OCI-LY3 (cell line): ENCODE measurements at regions not wholly inside any gene's neighbourhood (a gene's known extent, or its start where the extent isn't known, plus 50 kb on each side); places are given as distances from the start of the nearest gene placed in this dataset.

ENCODE experiments used
- CTCF ChIP-seq: fragments of 200-600, 300-600 bp; sonication (generic); IDR thresholded peaks from 2 replicates; pipeline ENCODE4 v1.5.1; 2014; ENCODE audit warnings: antibody characterized with exemption, low read length, low read depth
- EZH2phosphoT487 ChIP-seq: fragments of 200-600 bp; shearing (Covaris generic); IDR thresholded peaks from 2 replicates; pipeline ENCODE4 v1.6.1; 2018; ENCODE audit warnings: antibody characterized with exemption, mixed run types, low read depth

- no peak for TF ChIP-seq EZH2phosphoT487
- no peak for TF ChIP-seq CTCF
Observed at GRCh38 chr11:129739339-129739738, 76.3 kb upstream of the TMEM45B start.
